ENCODE measurements at regions not wholly inside any gene's neighbourhood (a gene's known extent, or its start where the extent isn't known, plus 50 kb on each side); places are given as distances from the start of the nearest gene placed in this dataset.

DNA sequence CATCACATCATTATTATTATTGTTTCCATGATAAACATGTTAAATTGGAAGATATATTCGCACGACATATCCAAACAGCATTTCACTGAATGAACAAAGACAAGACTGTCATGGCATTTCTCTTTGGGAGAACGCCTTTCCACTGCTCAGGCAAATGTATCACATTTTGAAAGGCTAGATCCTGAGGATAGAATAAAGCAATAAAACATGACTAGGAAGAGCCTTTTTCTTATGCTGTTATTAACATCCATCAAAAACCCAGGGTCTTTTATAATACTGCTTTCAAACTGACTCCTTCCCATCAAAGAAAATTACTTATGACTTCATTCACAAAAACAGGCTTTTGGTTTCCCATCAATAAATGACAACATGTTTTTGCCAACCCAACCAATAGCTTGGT, 630.9 kb downstream of the TMTC2 start:
- TF ChIP-seq POLR2AphosphoS5 (IDR thresholded peaks at IDR 0.05; ENCODE audit: low read depth, low read length) (no peak), TAF1 (IDR thresholded peaks at IDR 0.05; ENCODE audit: borderline replicate concordance, insufficient read depth, low read length) (no peak), FOXP2 (optimal IDR thresholded peaks at IDR 0.05; ENCODE audit: borderline replicate concordance, extremely low read depth, extremely low read length, insufficient read depth) (no peak), SIN3A (IDR thresholded peaks at IDR 0.05; ENCODE audit: borderline replicate concordance, insufficient read depth, low read length) (no peak)

All from PFSK-1 (cell line).